ENCODE measurements at regions not wholly inside any gene's neighbourhood (a gene's known extent, or its start where the extent isn't known, plus 50 kb on each side); places are given as distances from the start of the nearest gene placed in this dataset.

- no peak for DNase-seq
Measured at GRCh38 chr14:38839694-38840365, 263.2 kb downstream of the SEC23A start.

GRCh38 chr14:38838979-38839323 lies 264.1 kb downstream of the SEC23A start:
- no peak for DNase-seq

- DNase-seq: no peak
Measured at GRCh38 chr14:38838049-38838978, 264.7 kb downstream of the SEC23A start.

- no peak for DNase-seq
Measured at GRCh38 chr14:38837343-38838048, 265.5 kb downstream of the SEC23A start.

GRCh38 chr14:38836539-38836938 lies 266.5 kb downstream of the SEC23A start:
- no peak for DNase-seq

- DNase-seq: no peak
Measured at GRCh38 chr14:38835874-38836273, 267.2 kb downstream of the SEC23A start.

- no peak for DNase-seq
Measured at GRCh38 chr14:38828183-38828827, 274.7 kb downstream of the SEC23A start.

GRCh38 chr14:38824706-38825105 lies 278.3 kb downstream of the SEC23A start:
- DNase-seq: no peak

GRCh38 chr14:38818555-38818954 lies 284.5 kb downstream of the SEC23A start:
- DNase-seq: no peak

- DNase-seq: no peak
Measured at GRCh38 chr14:38808734-38809455, 294.1 kb downstream of the SEC23A start.

GRCh38 chr14:38799671-38800070 lies 303.4 kb downstream of the SEC23A start:
- no peak for DNase-seq

- DNase-seq: no peak
Measured at GRCh38 chr14:38794677-38795076, 308.4 kb downstream of the SEC23A start.

GRCh38 chr14:38791862-38792261 lies 311.2 kb downstream of the SEC23A start:
- no peak for DNase-seq

- DNase-seq: no peak
Measured at GRCh38 chr14:38790916-38791315, 312.1 kb downstream of the SEC23A start.

GRCh38 chr14:38789805-38790204 lies 313.2 kb downstream of the SEC23A start:
- no peak for DNase-seq

GRCh38 chr14:38788060-38788459 lies 315.0 kb downstream of the SEC23A start:
- no peak for DNase-seq

- DNase-seq: no peak
Measured at GRCh38 chr14:38786921-38787320, 316.1 kb downstream of the SEC23A start.

- DNase-seq: no peak
Measured at GRCh38 chr14:38777401-38777800, 325.6 kb downstream of the SEC23A start.

GRCh38 chr14:38775986-38776385 lies 327.0 kb downstream of the SEC23A start:
- no peak for DNase-seq

GRCh38 chr14:38774162-38774561 lies 328.9 kb downstream of the SEC23A start:
- DNase-seq: no peak

- DNase-seq: no peak
Measured at GRCh38 chr14:38770251-38770650, 332.8 kb downstream of the SEC23A start.

GRCh38 chr14:38762845-38763244 lies 340.2 kb downstream of the SEC23A start:
- no peak for DNase-seq

Measured in CD4-positive, alpha-beta T cell treated with Interferon alpha-2 for 1 hour (primary cell).